ENCODE measurements at regions not wholly inside any gene's neighbourhood (a gene's known extent, or its start where the extent isn't known, plus 50 kb on each side); places are given as distances from the start of the nearest gene placed in this dataset.

DNA sequence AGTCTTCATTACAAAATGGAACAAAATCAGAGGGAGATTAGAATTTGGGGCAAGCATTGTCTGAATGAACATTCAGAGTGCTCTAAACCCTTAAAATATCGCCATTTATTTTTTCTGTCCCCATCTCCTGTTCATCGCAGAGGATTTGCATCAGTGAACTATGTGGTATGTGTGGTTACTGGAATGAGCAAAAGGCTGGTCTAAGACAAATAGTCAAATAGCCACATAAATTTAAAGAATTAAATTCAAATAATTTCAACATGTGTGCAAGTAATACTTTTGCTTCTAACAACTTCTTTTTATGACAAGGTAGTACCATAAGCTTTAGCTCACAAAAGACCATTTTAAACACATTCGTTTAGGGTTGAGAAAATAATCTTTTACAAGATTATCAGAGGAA lies 82.6 kb upstream of the ST8SIA3 start:
- no peak overlapping the region for H2AFZ ChIP-seq (ENCODE audit: low read depth)
- no peak overlapping the region for H3K9ac ChIP-seq
- no peaks in the 10 kb centered on the region for H3K9me3 ChIP-seq
- H3F3A ChIP-seq (replicated peaks; ENCODE audit: insufficient read depth): no peaks in the 10 kb centered on the region
- no peaks in the 10 kb centered on the region for H3K4me1 ChIP-seq (ENCODE audit: control insufficient read depth in 1 of 2, insufficient read depth in 2 of 2, low read depth in 1 of 2, low read length in 1 of 2)
- no peak overlapping the region for H3K27ac ChIP-seq (ENCODE audit: low read depth in 2 of 2, low read length in 1 of 2)
- POLR2A ChIA-PET: no interaction called here
- CTCF ChIA-PET: no interaction called here
- no peak for DNase-seq
- TF ChIP-seq FOXM1 (IDR thresholded peaks at IDR 0.05; ENCODE audit: low read depth): no peak
- no peak for TF ChIP-seq ELF1 (IDR thresholded peaks at IDR 0.05)
- no peak for TF ChIP-seq NRF1 (IDR thresholded peaks at IDR 0.05; ENCODE audit: low read depth, low read length)
- TF ChIP-seq CHD2 (IDR thresholded peaks at IDR 0.05; ENCODE audit: low read length, partially characterized antibody): no peak
- no peak for TF ChIP-seq RFX5 (IDR thresholded peaks at IDR 0.05; ENCODE audit: low read length)
- no peak for TF ChIP-seq RXRA (IDR thresholded peaks at IDR 0.05; ENCODE audit: borderline replicate concordance, low read depth)
- TF ChIP-seq EZH2phosphoT487 (IDR thresholded peaks at IDR 0.05; ENCODE audit: borderline replicate concordance, low read depth): no peak
- TF ChIP-seq GATA2 (CRISPR knock-in tag; IDR thresholded peaks at IDR 0.05): no peak
- TF ChIP-seq EP300 (IDR thresholded peaks at IDR 0.05; ENCODE audit: borderline replicate concordance in 1 of 2, low read depth in 1 of 2, low read length in 1 of 2): no peak
- no peak for TF ChIP-seq GABPA (IDR thresholded peaks at IDR 0.05; ENCODE audit: low read depth)
- TF ChIP-seq, protein P1, sequence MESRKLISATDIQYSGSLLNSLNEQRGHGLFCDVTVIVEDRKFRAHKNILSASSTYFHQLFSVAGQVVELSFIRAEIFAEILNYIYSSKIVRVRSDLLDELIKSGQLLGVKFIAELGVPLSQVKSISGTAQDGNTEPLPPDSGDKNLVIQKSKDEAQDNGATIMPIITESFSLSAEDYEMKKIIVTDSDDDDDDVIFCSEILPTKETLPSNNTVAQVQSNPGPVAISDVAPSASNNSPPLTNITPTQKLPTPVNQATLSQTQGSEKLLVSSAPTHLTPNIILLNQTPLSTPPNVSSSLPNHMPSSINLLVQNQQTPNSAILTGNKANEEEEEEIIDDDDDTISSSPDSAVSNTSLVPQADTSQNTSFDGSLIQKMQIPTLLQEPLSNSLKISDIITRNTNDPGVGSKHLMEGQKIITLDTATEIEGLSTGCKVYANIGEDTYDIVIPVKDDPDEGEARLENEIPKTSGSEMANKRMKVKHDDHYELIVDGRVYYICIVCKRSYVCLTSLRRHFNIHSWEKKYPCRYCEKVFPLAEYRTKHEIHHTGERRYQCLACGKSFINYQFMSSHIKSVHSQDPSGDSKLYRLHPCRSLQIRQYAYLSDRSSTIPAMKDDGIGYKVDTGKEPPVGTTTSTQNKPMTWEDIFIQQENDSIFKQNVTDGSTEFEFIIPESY (IDR thresholded peaks at IDR 0.05; ENCODE audit: borderline replicate concordance, low read depth): no peak
- no peak for TF ChIP-seq SIN3A (IDR thresholded peaks at IDR 0.05; ENCODE audit: borderline replicate concordance, low read depth, low read length)
- no peak for TF ChIP-seq POLR2AphosphoS5 (IDR thresholded peaks at IDR 0.05; ENCODE audit: low read depth, low read length)
- TF ChIP-seq, protein P2, sequence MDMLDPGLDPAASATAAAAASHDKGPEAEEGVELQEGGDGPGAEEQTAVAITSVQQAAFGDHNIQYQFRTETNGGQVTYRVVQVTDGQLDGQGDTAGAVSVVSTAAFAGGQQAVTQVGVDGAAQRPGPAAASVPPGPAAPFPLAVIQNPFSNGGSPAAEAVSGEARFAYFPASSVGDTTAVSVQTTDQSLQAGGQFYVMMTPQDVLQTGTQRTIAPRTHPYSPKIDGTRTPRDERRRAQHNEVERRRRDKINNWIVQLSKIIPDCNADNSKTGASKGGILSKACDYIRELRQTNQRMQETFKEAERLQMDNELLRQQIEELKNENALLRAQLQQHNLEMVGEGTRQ (IDR thresholded peaks at IDR 0.05; ENCODE audit: borderline replicate concordance, low read depth, low read length): no peak
- no peak for TF ChIP-seq FOSL2 (IDR thresholded peaks at IDR 0.05; ENCODE audit: borderline replicate concordance, low read depth)
- no peak for TF ChIP-seq SMC3 (IDR thresholded peaks at IDR 0.05; ENCODE audit: low read depth, low read length)
- no peaks in the 10 kb centered on the region for H3K79me2 ChIP-seq (ENCODE audit: insufficient read depth)
- WGBS (ENCODE audit: low lambda C conversion rate): 26% methylated on average over 3 of the region's 3 CpGs
- H3K4me2 ChIP-seq: no peak overlapping the region
- H3K9me2 ChIP-seq: no peaks in the 10 kb centered on the region
- no peaks in the 10 kb centered on the region for H3K27me3 ChIP-seq (ENCODE audit: insufficient read depth)
- no peaks in the 10 kb centered on the region for H4K20me1 ChIP-seq (ENCODE audit: insufficient read depth)
- H3K4me3 ChIP-seq (ENCODE audit: low read depth in 2 of 2, low read length in 1 of 2): no peak overlapping the region
- H3K36me3 ChIP-seq (replicated peaks in 1 of 2; ENCODE audit: control insufficient read depth in 1 of 2, insufficient read depth in 2 of 2, low read length in 1 of 2): no peaks in the 10 kb centered on the region

DNA sequence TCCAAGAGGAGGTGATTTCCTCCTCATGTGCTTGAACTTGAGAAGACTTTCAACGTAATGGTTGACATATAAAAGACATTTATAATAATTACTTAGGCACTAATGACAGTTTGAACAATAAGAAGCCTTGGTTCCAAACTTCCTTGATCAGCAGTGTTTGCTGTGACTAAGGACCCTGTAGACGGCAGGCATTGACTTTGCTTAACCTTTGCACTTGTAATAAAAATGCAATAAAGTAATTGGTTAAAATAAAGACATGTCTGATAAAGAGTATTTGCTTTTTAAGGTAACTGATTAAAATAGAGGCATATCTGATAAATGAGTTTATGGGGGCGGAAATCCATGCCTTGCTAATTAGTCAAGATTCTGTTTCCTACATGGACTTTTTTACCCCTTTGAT lies 82.2 kb upstream of the ST8SIA3 start:
- no peaks in the 10 kb centered on the region for H3K36me3 ChIP-seq (replicated peaks in 1 of 2; ENCODE audit: control insufficient read depth in 1 of 2, insufficient read depth in 2 of 2, low read length in 1 of 2)
- H3K27ac ChIP-seq (ENCODE audit: low read depth in 2 of 2, low read length in 1 of 2): no peak overlapping the region
- POLR2A ChIA-PET: no interaction called here
- H3K27me3 ChIP-seq (ENCODE audit: insufficient read depth): no peaks in the 10 kb centered on the region
- no peak overlapping the region for H2AFZ ChIP-seq (ENCODE audit: low read depth)
- no peaks in the 10 kb centered on the region for H3K9me2 ChIP-seq
- no peaks in the 10 kb centered on the region for H4K20me1 ChIP-seq (ENCODE audit: insufficient read depth)
- H3F3A ChIP-seq (replicated peaks; ENCODE audit: insufficient read depth): no peaks in the 10 kb centered on the region
- no peaks in the 10 kb centered on the region for H3K9me3 ChIP-seq
- H3K4me3 ChIP-seq (ENCODE audit: low read depth in 2 of 2, low read length in 1 of 2): no peak overlapping the region
- TF ChIP-seq FOXJ3 (CRISPR knock-in tag; IDR thresholded peaks at IDR 0.05): no peak
- no peak for TF ChIP-seq JUND (IDR thresholded peaks at IDR 0.05)
- no peak for TF ChIP-seq TCF12 (IDR thresholded peaks at IDR 0.05)
- TF ChIP-seq NRF1 (IDR thresholded peaks at IDR 0.05; ENCODE audit: low read depth, low read length): no peak
- no peaks in the 10 kb centered on the region for H3K79me2 ChIP-seq (ENCODE audit: insufficient read depth)
- no peak overlapping the region for H3K4me2 ChIP-seq
- H3K4me1 ChIP-seq (ENCODE audit: control insufficient read depth in 1 of 2, insufficient read depth in 2 of 2, low read depth in 1 of 2, low read length in 1 of 2): no peaks in the 10 kb centered on the region
- no peak for DNase-seq
- WGBS (ENCODE audit: low lambda C conversion rate): 30% methylated on average over 3 of the region's 3 CpGs
- CTCF ChIA-PET: no interaction called here
- H3K9ac ChIP-seq: no peak overlapping the region
